NCI-H1930 (cell line): ENCODE measurements at regions not wholly inside any gene's neighbourhood (a gene's known extent, or its start where the extent isn't known, plus 50 kb on each side); places are given as distances from the start of the nearest gene placed in this dataset.

Experiments used
- DNase-seq, 2 experiments: peaks; one replicate each; lab custom pipeline; 2025; lab: John Stamatoyannopoulos, UW

GRCh38 chr9:8262625-8263622 is 463.3 kb upstream of the DMAC1 start:
- DNase-seq = no peak

DNA sequence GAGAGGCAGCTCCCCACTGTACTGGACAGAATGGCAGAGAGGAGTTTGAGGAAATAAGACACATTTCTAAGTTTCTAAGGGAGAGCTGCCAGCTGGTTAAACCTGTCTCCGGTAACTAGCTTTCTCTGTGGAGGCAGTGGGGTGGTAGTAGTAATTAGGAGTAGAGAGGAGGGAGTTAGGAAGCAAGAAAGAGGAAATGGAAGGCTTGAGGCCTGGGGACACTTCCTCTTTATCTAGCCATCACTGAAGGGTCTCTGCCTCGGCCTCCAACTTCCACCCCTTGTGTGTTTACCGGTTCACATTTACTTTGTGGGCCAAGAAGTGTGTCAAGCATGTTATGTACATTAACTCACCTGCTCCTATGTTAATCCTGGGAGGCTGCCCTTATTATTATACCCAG is 462.2 kb upstream of the DMAC1 start:
- DNase-seq = no peak

DNA sequence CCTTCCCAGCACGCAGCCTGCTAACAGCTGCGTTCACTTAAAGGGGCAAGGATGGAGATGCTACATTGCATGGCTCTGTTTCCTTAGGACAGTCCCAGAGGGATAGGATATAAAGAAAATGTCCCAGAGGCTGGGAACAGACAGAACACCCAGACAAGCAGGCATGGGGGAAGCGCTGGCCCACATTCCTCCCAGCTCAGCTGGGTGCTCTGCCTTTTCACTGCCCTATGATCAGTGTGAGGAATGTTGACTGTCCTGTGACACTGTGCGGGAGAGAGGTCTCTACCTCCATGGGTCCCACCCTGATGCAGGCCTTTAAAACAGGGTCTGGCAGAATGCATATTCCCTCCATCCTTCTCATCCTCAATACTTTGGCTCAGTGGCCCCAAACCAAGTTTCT is 459.4 kb upstream of the DMAC1 start:
- DNase-seq = no peak

- no peak for DNase-seq
These were observed 457.3 kb upstream of the DMAC1 start for GRCh38 chr9:8256880-8257279.

GRCh38 chr9:8255850-8256249 is 456.3 kb upstream of the DMAC1 start:
- no peak for DNase-seq

DNA sequence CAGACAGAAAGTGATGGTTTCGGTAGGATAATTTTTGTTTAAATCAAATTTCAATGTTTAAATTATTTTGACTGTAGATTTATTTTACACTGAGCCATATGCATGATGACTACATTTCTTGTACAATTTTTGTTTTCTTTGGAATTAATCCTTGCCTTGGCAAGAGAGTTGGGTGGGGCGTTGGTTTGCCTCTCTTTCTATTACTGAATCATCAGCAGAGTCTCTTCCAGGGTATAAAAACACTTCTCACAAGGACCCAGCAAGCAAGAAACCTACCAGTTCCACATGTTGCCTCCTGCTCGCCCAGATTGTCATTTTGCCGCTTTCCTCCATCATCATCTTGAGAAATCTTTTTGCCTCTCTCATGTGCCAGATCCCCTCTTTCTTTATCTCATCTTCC is 455.0 kb upstream of the DMAC1 start:
- no peak for DNase-seq

- DNase-seq = peak; percentile 82 to 96
These were observed 452.9 kb upstream of the DMAC1 start for GRCh38 chr9:8252445-8252844.

GRCh38 chr9:8251566-8251965 is 452.0 kb upstream of the DMAC1 start:
- DNase-seq = no peak

GRCh38 chr9:8244505-8245092 is 445.0 kb upstream of the DMAC1 start:
- no peak for DNase-seq

DNA sequence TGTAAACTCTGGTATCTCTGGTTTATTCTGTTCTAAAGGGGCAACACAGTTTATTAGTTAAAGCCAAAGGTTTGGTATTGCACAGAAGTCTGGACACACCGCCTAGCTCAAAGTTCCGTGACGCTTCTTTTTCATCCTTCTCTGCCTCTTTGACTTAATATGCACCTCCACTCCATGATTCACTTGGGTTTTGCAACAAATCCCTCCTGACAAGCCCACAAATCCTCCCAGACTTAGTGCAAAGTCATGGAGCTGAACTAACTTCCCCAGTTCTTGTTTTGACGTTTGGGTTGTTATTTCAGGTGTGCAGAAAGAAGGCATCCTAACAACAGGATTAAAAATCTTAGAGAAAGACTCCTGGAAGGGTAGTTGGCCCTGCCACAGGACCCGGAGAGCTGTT is 441.6 kb upstream of the DMAC1 start:
- no peak for DNase-seq

DNA sequence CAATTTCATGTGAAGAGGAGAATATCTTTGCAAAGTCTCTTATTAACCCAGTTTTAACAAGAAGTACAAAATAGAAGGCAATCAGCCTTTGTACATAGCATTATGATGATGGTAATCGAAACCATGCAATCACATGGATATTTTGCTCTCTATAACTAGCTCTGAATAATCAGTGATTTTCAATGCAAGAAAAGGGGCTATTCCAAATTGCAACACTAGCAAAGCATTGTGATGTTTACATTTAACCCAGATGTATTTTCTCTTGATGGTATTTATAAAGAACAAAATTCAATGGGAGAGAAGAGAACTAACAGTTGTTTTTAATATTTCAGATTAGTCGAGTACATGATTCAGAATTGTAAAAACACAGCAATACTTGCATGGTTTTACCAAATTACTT is 437.5 kb upstream of the DMAC1 start:
- DNase-seq = no peak

- no peak for DNase-seq
These were observed 435.9 kb upstream of the DMAC1 start for GRCh38 chr9:8235489-8235888.

GRCh38 chr9:8234316-8234715 is 434.7 kb upstream of the DMAC1 start:
- DNase-seq = no peak

DNA sequence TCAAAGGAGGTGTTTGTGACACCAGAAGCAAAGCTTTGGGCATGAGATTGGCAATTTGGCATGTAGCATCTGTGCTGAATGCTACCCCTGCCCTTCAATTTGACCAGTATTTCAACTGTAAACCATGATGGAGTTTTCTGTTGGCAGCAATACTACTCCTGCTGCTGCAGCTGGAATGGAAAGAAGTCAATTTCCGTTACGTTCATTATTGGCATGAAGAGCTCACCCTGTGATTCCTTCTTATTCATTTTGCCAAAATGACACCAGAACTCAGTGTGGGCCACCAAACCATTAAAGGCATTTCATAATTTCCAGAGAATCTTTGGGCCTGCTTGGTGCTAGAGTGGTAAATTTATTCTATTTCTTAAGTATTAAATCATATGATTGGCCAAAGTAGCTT is 433.1 kb upstream of the DMAC1 start:
- no peak for DNase-seq

DNA sequence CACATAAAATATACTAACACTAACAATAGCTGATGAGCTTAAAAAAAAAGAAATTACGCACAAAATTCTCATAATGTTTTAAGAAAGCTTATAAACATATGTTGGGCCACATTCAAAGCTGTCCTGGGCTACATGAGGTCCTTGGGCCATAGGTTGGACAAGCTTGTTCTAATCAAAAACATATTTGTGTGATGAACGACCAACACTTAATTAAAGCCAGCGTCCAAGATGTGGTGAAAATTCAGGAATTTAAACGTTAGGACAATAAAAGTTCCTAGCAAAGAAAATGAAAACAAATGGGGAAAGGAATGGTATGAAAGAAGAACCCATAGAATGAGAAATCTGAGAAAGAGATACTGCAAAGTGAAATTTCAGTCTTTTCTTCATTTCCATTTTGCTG is 429.6 kb upstream of the DMAC1 start:
- no peak for DNase-seq

- no peak for DNase-seq
These were observed 424.8 kb upstream of the DMAC1 start for GRCh38 chr9:8224381-8224801.

DNA sequence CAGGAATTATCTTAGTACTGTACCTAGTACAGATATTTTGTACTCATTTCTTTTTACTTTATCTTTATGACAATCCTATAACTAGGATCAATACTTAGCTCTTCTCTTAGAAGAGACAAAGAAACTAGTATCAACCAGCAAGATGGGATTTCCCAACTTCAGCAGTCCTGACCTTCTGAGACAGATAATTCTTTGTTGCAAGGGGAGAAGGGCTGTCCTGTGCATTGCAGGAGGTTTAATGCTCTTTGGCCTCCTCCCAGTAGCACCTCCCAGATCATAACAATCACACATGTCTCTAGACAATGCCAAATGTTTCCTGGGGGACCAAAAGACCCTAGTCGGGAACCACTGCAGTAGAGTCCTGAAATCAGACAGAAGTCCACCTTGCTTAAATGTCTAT is 424.3 kb upstream of the DMAC1 start:
- DNase-seq = no peak

GRCh38 chr9:8221462-8221861 is 421.9 kb upstream of the DMAC1 start:
- no peak for DNase-seq

- no peak for DNase-seq
These were observed 408.9 kb upstream of the DMAC1 start for GRCh38 chr9:8208465-8208864.

GRCh38 chr9:8207596-8207995 is 408.0 kb upstream of the DMAC1 start:
- DNase-seq = no peak

GRCh38 chr9:8206720-8207119 is 407.1 kb upstream of the DMAC1 start:
- no peak for DNase-seq

DNA sequence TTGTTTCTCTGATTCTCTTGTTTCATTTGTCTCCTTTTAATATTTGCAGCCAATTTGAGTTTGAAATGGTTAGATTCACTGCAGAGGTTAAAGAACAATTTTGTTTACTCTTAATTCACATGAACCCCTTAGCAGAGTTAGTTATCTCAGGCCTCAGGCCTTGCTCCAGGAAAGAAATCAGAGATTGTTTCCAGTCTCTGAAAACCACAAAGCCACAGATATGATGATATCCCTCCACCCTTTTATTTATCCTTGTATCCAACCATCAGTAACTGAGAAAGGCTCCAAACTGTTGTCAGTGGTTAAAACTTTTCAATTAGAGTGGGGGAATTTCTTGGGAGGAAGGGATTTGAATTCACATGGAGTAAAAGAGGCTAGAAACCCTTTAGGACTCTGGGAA is 406.0 kb upstream of the DMAC1 start:
- no peak for DNase-seq

DNA sequence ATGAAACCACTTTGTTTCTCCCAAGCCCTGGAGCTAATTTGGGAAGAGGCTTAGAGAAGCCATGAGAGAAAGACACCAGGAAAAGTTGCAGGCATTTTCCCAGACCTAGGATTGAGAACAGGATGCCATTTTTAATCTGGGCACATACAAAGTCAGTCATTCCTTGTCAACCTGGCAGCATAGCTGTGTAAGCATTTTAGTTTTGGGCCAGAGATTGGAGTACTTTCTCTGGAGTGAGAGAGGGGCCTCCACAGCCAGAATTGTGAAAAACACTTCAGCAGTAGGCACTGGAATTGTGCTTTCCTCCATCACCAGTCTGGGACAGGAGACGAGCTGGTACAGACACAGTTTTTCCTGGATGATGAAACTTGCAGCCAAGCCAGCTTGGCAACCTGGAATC is 390.3 kb upstream of the DMAC1 start:
- no peak for DNase-seq
